Rectal smooth muscle tissue (tissue), 1 donor: ENCODE measurements at regions not wholly inside any gene's neighbourhood (a gene's known extent, or its start where the extent isn't known, plus 50 kb on each side); places are given as distances from the start of the nearest gene placed in this dataset.

Experiments used
- H3K27ac ChIP-seq: one replicate; pipeline ENCODE4 v1.7.0; 2013; ENCODE audit warnings: low read depth, low read length, inconsistent platforms
- H3K27me3 ChIP-seq: one replicate; pipeline ENCODE4 v1.7.0; 2013; ENCODE audit warnings: low read length; ENCODE audit not compliant: control insufficient read depth, insufficient read depth
- H3K36me3 ChIP-seq: one replicate; pipeline ENCODE4 v1.7.0; 2013; ENCODE audit warnings: low read length; ENCODE audit not compliant: control insufficient read depth, insufficient read depth
- H3K4me1 ChIP-seq: one replicate; pipeline ENCODE4 v1.7.0; 2013; ENCODE audit warnings: low read length; ENCODE audit not compliant: control insufficient read depth, insufficient read depth
- H3K4me3 ChIP-seq: one replicate; pipeline ENCODE4 v1.7.0; 2013; ENCODE audit warnings: low read length
- H3K9ac ChIP-seq: one replicate; pipeline ENCODE4 v1.7.0; 2013; ENCODE audit warnings: low read length

DNA sequence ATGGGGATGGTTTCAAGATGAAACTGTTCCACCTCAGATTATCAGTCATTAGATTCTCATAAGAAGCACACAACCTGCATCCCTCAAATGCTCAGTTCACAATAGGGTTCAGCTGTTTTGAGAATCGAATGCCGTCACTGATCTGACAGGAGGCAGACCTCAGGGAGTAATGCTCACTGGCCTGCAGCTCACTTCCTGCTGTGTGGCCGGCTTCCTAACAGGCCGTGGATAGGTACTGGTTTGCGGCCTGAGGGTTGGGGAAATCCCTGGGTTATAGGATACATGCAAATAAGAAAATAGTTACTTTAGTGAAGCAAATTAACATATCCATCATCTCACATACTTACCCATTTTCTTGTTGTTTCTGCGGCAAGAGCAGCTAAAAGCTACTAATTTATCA lies 160.4 kb downstream of the MAD2L1 start:
- H3K4me3 ChIP-seq, result no peak overlapping the region
- no peaks in the 10 kb centered on the region for H3K36me3 ChIP-seq
- H3K9ac ChIP-seq, result no peak overlapping the region
- H3K27ac ChIP-seq, result no peak overlapping the region
- H3K4me1 ChIP-seq, result no peaks in the 10 kb centered on the region
- H3K27me3 ChIP-seq, result no peaks in the 10 kb centered on the region

DNA sequence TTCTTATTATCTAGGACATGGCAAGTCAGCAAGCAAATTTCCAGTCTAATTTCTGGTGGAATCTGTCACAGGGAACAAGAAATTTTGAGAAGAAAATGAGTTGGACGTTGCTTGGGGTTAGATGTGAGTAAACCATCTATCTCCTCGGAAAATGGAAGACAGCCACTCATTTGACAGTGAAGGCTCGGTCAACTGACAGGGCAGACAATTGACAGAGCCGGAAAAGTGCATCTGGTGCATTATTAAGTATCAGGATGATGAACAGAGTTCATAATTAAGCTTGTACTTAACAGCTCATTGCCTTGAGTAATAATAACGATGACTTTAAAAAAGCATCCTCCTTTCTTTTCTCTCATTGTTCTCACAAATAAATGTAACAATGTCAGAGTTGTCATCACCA lies 168.4 kb downstream of the MAD2L1 start:
- no peak overlapping the region for H3K27ac ChIP-seq
- no peaks in the 10 kb centered on the region for H3K27me3 ChIP-seq
- peaks cover 12% of the 10 kb centered on the region for H3K4me1 ChIP-seq
- H3K36me3 ChIP-seq, result no peaks in the 10 kb centered on the region
- H3K9ac ChIP-seq, result no peak overlapping the region
- no peak overlapping the region for H3K4me3 ChIP-seq

DNA sequence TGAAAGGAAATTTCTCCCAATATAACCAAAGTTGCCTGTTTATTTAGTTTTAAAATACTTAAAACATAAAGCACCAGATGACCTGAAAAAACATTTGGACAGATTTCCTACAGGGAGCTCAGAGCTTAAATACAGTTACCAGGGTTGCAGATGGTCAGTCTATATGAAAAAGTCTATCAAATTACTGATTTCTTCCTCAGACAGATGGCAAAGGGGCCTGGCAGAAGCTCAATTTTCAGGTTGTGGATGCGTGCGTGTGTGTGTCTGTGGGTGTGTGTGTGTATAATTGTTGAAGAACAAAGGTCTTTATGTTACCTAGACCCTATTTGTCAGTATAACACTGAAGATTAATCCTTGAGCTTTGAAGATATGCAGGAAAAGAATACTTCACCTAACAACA lies 169.4 kb downstream of the MAD2L1 start:
- peaks cover 12% of the 10 kb centered on the region for H3K4me1 ChIP-seq
- H3K9ac ChIP-seq, result no peak overlapping the region
- no peak overlapping the region for H3K27ac ChIP-seq
- no peaks in the 10 kb centered on the region for H3K36me3 ChIP-seq
- H3K27me3 ChIP-seq, result no peaks in the 10 kb centered on the region
- no peak overlapping the region for H3K4me3 ChIP-seq

DNA sequence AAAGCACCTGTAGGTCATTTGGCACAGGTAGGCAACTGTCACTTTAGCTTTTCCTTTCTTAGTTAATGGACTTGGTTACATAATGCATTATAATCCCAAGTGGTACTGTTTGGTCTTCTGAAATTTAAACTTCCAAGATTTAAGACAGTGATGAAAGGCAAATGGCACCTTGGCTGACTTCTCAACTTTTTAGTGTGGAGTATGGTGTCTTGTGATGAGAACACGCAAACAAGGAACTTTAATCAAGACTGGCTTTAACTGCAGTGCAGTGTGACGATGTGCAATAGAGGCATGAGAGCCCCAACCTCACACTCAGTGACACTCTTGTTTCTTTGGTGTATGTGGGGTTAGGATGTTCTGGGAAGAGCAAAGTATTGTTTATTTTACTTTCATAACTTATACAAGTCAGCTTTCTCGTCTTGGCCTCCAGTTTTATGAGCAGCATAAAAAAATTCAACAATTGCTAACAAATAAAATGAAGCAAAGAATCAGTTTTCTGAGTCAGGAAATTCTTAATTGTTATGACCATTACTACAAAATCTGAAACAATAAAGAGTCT lies 171.9 kb downstream of the MAD2L1 start:
- H3K36me3 ChIP-seq, result no peaks in the 10 kb centered on the region
- no peaks in the 10 kb centered on the region for H3K27me3 ChIP-seq
- no peak overlapping the region for H3K4me3 ChIP-seq
- no peak overlapping the region for H3K9ac ChIP-seq
- peak overlapping the region; percentile 69 for H3K27ac ChIP-seq
- H3K4me1 ChIP-seq, result peaks cover 12% of the 10 kb centered on the region

DNA sequence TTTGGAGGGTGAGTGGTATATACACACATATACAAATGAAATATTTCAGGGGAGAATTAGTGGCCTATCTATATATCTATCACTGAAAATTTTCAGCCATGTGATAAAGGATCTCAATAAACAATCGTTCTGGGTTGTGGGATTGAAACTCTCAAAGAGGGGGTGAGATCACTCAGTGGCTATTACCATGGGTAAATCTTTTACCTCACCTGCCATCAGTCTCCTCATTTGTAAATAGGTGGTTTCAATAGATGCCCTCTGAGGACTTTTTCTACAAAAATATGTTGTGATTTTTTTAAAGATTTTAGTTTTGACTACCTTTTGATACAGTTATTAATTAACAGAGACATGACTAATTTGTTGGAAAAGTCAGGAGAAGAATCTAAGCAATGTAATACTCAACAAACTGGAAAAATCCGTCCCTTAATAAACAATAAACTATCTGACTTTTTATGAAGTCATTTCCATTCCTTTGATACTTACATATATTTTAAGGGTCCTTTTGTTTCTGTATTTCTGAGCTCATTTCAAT lies 192.8 kb downstream of the MAD2L1 start:
- H3K4me1 ChIP-seq, result no peaks in the 10 kb centered on the region
- no peaks in the 10 kb centered on the region for H3K27me3 ChIP-seq
- H3K36me3 ChIP-seq, result no peaks in the 10 kb centered on the region
- H3K9ac ChIP-seq, result no peak overlapping the region
- H3K4me3 ChIP-seq, result no peak overlapping the region
- no peak overlapping the region for H3K27ac ChIP-seq

DNA sequence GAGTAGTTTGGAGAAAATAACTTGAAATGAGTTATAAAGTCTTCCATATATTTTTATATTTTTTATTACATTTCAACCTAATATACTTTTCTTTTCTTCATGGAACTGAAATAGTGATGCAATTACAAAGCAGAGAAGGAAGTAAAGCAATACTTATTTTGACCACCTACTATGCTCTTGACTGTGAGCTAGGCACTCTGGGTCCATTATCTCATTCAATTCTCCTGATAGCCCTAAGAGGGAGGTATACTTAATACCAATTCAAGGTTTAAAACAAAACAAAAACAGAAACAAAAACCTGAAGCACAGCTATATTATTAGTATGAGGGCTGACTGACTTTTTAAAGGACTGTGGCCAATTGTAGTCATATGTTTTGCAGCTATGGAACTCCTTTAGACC lies 193.5 kb downstream of the MAD2L1 start:
- H3K27ac ChIP-seq, result no peak overlapping the region
- H3K9ac ChIP-seq, result no peak overlapping the region
- H3K4me3 ChIP-seq, result no peak overlapping the region
- no peaks in the 10 kb centered on the region for H3K36me3 ChIP-seq
- H3K4me1 ChIP-seq, result no peaks in the 10 kb centered on the region
- no peaks in the 10 kb centered on the region for H3K27me3 ChIP-seq

DNA sequence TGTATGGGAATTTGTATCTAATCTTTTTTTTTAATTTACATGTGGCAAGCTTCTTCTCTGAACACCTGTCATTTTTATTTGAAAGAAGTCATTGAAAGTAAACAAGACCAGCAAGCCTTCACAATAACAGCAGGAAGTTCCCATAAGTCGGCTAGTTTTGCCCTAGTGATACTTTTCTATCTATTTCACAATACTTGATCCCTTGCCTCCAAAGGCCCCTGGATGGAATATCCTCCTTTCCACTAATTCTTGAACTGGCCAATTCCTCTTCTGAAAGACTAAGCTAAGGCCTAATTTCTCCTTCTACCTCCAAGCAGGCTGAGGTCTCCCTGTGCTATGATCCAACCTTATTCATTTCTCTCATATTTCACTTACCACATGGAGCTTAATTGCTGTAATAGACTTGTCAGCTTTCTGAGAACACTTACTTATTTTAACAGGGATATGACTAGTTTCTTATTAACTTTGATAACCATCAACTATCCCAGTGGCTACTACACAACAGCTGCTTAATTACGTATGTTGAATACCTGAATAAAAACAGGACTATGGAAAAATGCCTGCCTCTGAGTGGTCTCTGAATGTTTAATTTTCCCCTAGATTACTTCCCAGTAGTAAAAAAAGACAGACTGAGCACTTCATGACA lies 194.2 kb downstream of the MAD2L1 start:
- H3K4me1 ChIP-seq, result no peaks in the 10 kb centered on the region
- no peak overlapping the region for H3K9ac ChIP-seq
- no peaks in the 10 kb centered on the region for H3K27me3 ChIP-seq
- no peak overlapping the region for H3K27ac ChIP-seq
- H3K36me3 ChIP-seq, result no peaks in the 10 kb centered on the region
- H3K4me3 ChIP-seq, result no peak overlapping the region

DNA sequence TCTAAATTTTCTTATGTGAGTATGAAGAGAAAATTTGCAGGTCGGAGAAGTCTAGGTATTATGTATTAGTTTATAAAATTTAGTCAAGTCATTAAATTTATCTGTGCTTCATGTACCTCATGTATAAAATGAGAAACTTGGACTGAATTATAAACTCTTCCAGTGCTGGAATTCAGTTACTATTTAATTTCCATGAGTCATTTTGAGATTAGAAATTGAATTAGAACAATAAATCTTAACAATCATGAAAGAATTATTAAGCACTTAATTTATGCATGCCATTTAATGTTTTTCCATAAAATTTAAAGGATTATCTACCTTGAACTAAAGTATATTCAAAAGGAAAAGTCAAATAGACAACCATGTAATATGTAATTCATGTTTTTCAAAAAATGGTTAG lies 195.8 kb downstream of the MAD2L1 start:
- H3K9ac ChIP-seq, result no peak overlapping the region
- no peak overlapping the region for H3K27ac ChIP-seq
- no peaks in the 10 kb centered on the region for H3K36me3 ChIP-seq
- H3K4me1 ChIP-seq, result no peaks in the 10 kb centered on the region
- H3K4me3 ChIP-seq, result no peak overlapping the region
- H3K27me3 ChIP-seq, result no peaks in the 10 kb centered on the region

DNA sequence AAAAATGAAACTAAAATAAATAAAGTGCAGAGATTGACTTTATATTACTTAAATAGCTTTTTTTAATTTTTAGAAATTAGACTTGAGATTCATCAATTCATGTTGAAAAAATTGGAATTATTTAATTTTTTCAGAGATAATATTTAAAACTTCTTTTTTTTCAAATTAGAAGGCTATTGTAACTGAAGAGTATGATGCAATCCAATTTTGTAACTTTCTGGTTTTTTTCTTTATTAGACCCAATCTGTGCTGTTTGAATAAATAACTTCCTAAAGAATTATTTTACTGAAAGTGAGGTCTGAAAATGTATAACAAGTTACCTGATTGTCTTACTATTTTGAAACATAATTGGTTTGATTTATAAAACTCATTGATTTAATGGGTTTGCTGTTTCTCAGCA lies 200.9 kb downstream of the MAD2L1 start:
- no peaks in the 10 kb centered on the region for H3K27me3 ChIP-seq
- H3K4me1 ChIP-seq, result no peaks in the 10 kb centered on the region
- H3K4me3 ChIP-seq, result no peak overlapping the region
- no peak overlapping the region for H3K9ac ChIP-seq
- no peaks in the 10 kb centered on the region for H3K36me3 ChIP-seq
- H3K27ac ChIP-seq, result no peak overlapping the region

DNA sequence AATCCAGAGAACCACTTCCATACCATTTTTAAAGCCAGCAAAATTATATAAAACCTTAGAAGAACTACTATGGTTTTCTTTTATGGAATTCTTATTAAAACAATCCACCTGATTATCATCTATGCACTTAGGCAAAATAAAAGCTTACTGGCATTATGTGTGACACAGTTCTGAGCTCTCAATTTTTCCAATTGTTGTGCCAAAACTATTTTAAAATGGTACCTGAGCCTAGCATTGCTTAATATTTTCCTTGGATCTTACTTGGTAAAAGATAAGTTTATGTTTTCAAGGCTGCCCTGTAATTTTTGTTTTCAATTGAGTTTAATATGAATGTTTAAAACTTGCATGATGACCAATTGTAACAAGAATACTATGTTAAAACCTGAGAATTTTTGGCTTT lies 201.3 kb downstream of the MAD2L1 start:
- Histone ChIP-seq H3K4me1 (no peaks in the 10 kb centered on the region), H3K27ac (no peak overlapping the region), H3K27me3 (no peaks in the 10 kb centered on the region), H3K36me3 (no peaks in the 10 kb centered on the region), H3K9ac (no peak overlapping the region), H3K4me3 (no peak overlapping the region)

DNA sequence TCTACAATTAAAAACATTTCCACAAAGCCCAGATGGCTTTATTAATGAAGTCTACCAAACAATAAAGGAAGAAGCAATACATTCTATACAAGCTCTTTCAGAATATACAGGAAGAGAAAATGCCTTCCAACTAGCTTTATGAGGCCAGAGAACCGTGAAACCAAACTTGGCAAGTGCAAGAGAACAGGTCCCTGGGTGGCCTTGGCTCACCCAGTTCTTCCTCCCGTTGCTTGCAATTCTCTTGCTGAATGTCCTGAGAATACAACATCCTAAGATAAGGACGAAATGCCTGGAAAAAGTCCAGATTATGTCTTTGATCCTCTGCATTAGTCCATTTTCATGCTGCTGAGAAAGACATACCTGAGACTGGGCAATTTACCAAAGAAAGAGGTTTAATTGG lies 204.9 kb downstream of the MAD2L1 start:
- Histone ChIP-seq H3K4me1 (no peaks in the 10 kb centered on the region), H3K27ac (no peak overlapping the region), H3K4me3 (no peak overlapping the region), H3K9ac (no peak overlapping the region), H3K36me3 (no peaks in the 10 kb centered on the region), H3K27me3 (no peaks in the 10 kb centered on the region)

DNA sequence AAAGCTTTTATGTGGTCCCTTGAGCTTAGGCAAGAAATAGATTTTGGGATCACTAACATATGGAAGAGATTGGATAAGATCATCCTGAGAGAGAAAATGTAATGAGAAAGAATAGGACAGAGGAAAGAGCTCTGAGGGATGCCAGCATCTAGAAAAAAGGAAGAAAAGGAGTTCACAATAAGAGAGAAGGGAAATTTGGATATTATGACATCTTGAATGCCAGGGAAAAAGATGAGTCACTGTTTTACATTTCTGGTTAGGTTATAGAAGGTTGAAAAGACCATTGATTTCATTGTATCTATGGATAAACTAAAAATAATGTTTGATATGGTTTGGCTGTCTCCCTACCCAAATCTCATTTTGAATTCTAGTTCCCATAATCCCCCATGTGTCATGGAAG lies 208.5 kb downstream of the MAD2L1 start:
- H3K27ac ChIP-seq, result no peak overlapping the region
- H3K4me1 ChIP-seq, result no peaks in the 10 kb centered on the region

DNA sequence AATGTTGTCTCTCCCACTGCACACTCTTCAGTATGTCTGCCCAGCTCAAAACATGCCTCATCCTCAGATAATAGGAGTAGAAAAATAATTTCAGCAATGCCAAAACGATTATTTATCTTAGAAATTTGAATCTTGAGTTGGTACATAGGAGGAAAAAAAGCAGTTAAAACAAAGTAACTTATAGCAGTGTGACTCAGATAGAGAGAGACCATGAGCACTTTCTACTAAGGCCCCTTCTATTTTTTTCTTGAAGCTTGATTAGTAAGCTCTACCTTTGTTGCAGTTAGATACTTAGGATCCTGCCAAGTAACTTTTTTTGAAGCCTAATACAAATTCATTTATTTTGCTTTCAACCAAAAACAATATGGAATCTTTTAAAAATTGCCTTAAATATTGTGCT lies 212.3 kb downstream of the MAD2L1 start:
- Histone ChIP-seq H3K4me1 (no peaks in the 10 kb centered on the region), H3K4me3 (no peak overlapping the region), H3K9ac (no peak overlapping the region), H3K27me3 (no peaks in the 10 kb centered on the region), H3K36me3 (no peaks in the 10 kb centered on the region), H3K27ac (no peak overlapping the region)

More for the DNA sequence above, 208.5 kb downstream of the MAD2L1 start:
- Histone ChIP-seq H3K36me3 (no peaks in the 10 kb centered on the region), H3K9ac (no peak overlapping the region), H3K4me3 (no peak overlapping the region), H3K27me3 (no peaks in the 10 kb centered on the region)
